AG04450 (cell line): ENCODE measurements at regions not wholly inside any gene's neighbourhood (a gene's known extent, or its start where the extent isn't known, plus 50 kb on each side); places are given as distances from the start of the nearest gene placed in this dataset.

Experiments used
- CTCF ChIA-PET: fragments of 300-600, 350-600 bp; formaldehyde crosslinking; extraction: SDS; loops from one replicate; lab custom pipeline; 2022; ENCODE audit warnings: antibody characterized with exemption, inconsistent platforms; lab: Charles Lee
- POLR2A ChIA-PET: fragments of 350-600 bp; formaldehyde crosslinking; extraction: SDS; loops from one replicate; lab custom pipeline; 2021; ENCODE audit warnings: antibody characterized with exemption, inconsistent platforms; lab: Yijun Ruan, JAX
- DNase-seq: peaks from one replicate; pipeline ENCODE4 v3.0.0-alpha.2; 2011; ENCODE audit warnings: low read depth, low spot score
- H3K27ac ChIP-seq: one replicate; pipeline ENCODE4 v1.5.1; 2012; ENCODE audit warnings: low read depth, low read length, control low read depth
- H3K27me3 ChIP-seq: one replicate; pipeline ENCODE4 v1.6.0; 2012; ENCODE audit warnings: low read length; ENCODE audit not compliant: control insufficient read depth, insufficient read depth
- H3K4me3 ChIP-seq: 2 replicates; pipeline ENCODE4 v1.5.1; 2011; ENCODE audit warnings: mild to moderate bottlenecking, low read depth, low read length, control low read depth
- H3K9me3 ChIP-seq: 2 replicates; pipeline ENCODE4 v1.5.1; 2012; ENCODE audit warnings: low read length; ENCODE audit not compliant: control insufficient read depth, insufficient read depth
- TF ChIP-seq, protein P1 (sequence below): IDR thresholded peaks from 2 replicates; pipeline ENCODE4 v1.5.1; 2011; ENCODE audit warnings: low read depth, low read length, control low read depth, inconsistent platforms

DNA sequence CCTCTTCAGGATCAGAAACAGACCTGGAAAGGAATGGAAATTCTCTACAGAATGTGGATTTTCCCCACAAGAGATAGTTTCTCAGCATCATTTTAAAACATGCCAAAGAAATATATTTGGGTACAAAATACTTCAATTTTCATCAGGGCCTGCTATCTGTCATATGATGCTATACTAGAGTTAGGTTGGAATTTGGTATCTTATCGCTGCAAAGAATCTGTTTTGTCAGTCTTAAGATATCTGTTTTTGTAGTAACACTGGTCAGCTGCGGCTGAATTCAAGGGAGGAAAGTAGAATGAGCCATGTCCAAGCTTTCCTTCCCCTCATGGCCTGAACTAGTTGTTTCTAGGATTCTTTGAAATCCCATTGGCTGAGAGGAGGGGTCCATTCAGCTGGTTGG, 806.4 kb downstream of the KCNA4 start:
- POLR2A ChIA-PET: no interaction called here
- Histone ChIP-seq H3K4me3 (no peak overlapping the region), H3K27me3 (no peaks in the 10 kb centered on the region), H3K9me3 (no peaks in the 10 kb centered on the region), H3K27ac (no peak overlapping the region)
- CTCF ChIA-PET: no interaction called here
- DNase-seq: no peak
- TF ChIP-seq, protein P1, sequence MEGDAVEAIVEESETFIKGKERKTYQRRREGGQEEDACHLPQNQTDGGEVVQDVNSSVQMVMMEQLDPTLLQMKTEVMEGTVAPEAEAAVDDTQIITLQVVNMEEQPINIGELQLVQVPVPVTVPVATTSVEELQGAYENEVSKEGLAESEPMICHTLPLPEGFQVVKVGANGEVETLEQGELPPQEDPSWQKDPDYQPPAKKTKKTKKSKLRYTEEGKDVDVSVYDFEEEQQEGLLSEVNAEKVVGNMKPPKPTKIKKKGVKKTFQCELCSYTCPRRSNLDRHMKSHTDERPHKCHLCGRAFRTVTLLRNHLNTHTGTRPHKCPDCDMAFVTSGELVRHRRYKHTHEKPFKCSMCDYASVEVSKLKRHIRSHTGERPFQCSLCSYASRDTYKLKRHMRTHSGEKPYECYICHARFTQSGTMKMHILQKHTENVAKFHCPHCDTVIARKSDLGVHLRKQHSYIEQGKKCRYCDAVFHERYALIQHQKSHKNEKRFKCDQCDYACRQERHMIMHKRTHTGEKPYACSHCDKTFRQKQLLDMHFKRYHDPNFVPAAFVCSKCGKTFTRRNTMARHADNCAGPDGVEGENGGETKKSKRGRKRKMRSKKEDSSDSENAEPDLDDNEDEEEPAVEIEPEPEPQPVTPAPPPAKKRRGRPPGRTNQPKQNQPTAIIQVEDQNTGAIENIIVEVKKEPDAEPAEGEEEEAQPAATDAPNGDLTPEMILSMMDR: no peak

DNA sequence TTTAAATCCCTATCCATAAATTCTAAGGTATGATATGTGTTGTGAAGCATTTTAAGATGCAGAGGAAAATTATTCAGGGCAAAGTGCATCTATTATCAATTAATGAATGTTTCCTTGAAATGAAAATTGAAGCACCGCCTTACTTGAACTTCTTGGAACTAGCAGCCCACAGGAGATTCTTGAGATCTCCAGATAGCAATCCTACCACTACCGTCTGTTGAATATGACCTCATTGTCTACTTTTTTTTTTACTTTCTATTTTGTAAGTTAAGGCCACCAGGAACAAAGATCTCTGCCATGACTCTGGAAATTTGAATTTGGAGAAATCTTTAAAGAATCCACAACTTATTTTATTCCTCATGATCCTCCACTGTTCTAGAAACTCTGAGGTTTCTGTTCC, 808.7 kb downstream of the KCNA4 start:
- Histone ChIP-seq H3K9me3 (no peaks in the 10 kb centered on the region), H3K27ac (no peak overlapping the region), H3K4me3 (no peak overlapping the region), H3K27me3 (no peaks in the 10 kb centered on the region)
- DNase-seq: no peak
- TF ChIP-seq, protein P1: no peak
- ChIA-PET CTCF (interaction anchor here (0.6 kb wide), 1 partner anchor 13 kb away, joined by 3 read pairs; no protein-coding TSS in a partner anchor), POLR2A (no interaction called here)

DNA sequence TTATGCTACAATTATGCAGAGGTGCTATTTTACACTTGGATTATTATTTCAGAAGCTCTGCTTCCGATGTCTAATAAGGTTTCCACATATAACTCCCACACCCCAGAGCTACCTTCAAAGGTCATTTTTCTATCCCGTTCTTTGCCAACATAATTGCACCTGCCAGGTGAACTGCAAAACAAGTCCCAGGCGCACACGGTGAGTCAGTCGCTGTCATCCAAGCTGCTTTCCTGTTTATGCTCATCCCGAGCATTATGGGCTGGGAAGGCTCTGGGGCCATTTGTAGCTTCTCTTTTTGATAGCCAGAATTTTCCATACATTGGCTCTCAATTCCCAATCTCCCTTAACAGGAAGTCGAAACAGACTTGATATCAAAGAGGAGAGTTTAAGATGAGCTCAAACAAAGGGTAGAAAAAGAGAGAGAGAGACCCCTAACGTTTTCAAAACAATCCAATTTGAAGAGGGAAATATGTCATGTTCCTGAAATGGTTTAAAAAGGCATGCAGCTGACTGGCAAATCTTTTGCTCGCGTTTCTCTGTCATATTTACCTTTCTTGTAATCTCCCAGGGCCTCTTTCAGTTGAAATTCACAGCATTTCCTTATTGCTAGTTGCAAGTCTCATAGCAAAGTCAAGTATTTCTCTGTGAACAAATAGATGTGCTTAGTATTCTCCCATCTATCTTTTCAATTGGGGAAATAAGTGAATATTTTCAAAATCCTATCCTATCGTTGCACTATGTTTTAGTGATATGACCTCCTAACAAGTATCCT, 815.9 kb downstream of the KCNA4 start:
- DNase-seq: no peak
- POLR2A ChIA-PET: no interaction called here
- CTCF ChIA-PET: no interaction called here
- Histone ChIP-seq H3K27ac (no peak overlapping the region), H3K27me3 (no peaks in the 10 kb centered on the region), H3K9me3 (no peaks in the 10 kb centered on the region), H3K4me3 (no peak overlapping the region)
- TF ChIP-seq, protein P1: no peak

DNA sequence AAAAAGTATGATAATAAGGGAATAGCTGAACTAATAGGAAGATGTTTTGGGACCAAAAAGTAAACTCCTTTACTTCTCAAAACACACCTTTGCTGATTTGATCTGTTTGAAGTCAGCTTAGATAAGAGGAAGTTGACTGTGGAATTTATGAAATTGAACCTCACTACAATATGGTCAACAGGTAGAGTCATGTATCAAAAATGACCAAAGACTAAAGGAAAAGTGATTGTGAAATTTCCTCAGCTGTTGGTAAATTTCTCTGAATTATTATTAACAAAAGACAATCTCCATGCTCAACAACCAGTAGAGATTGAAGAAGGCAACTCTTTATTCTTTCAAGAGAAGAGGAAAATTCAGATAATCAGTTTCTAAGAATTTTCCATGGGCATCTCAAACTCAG, 826.5 kb downstream of the KCNA4 start:
- Histone ChIP-seq H3K27ac (no peak overlapping the region), H3K9me3 (no peaks in the 10 kb centered on the region), H3K4me3 (no peak overlapping the region), H3K27me3 (no peaks in the 10 kb centered on the region)
- DNase-seq: no peak
- CTCF ChIA-PET: interaction anchor here (1.0 to 2.3 kb wide), 2 partner anchors 138 to 139 kb away, joined by 5 to 6 read pairs; no protein-coding TSS in a partner anchor
- TF ChIP-seq, protein P1: no peak
- POLR2A ChIA-PET: no interaction called here

DNA sequence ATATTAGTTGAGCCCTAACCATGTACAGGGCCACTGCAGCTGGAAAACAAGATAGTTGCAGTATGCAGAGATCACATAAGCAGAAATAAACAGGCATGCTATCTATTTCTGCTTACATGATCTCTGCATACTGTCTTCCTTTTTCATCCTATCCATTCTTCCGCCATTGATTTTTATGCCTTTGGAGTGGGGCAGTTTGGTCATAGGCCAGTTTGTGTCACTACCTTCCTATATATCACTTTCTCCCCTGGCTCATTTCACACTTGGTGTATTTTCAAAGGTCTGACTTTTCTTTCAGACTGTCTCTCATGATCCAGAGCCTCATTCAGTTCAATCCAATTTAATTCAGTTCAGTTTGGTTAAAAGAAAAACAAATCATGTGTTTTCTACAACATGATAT, 829.6 kb downstream of the KCNA4 start:
- peaks cover 2% of the 10 kb centered on the region; the same call in 1 of the 2 replicates for H3K9me3 ChIP-seq
- H3K4me3 ChIP-seq: no peak overlapping the region
- ChIA-PET CTCF (interaction anchor here (1.0 to 1.1 kb wide), 2 partner anchors 142 to 157 kb away, joined by 3 read pairs; no protein-coding TSS in a partner anchor), POLR2A (no interaction called here)
- no peak for DNase-seq
- no peak overlapping the region for H3K27ac ChIP-seq
- H3K27me3 ChIP-seq: no peaks in the 10 kb centered on the region
- TF ChIP-seq, protein P1: no peak
